WERI-Rb-1 (cell line): ENCODE measurements at regions not wholly inside any gene's neighbourhood (a gene's known extent, or its start where the extent isn't known, plus 50 kb on each side); places are given as distances from the start of the nearest gene placed in this dataset.
"Not testable (repeated sequence)": the region's sequence is repeated elsewhere in the genome, so short reads cannot be mapped to it uniquely, and the experiment has no call there.

Source experiments
- DNase-seq: peaks from one replicate; pipeline ENCODE4 v3.0.0-alpha.2; 2020
- H3K27ac ChIP-seq: fragments of 250-450 bp; sonication (Bioruptor Pico); 2 replicates; pipeline ENCODE4 v1.5.1; 2020; ENCODE audit warnings: mild to moderate bottlenecking, moderate library complexity
- H3K27me3 ChIP-seq: fragments of 250-450 bp; sonication (Bioruptor Pico); 2 replicates; pipeline ENCODE4 v1.5.1; 2021; ENCODE audit warnings: mild to moderate bottlenecking, low read depth, moderate library complexity; ENCODE audit not compliant: insufficient read depth, severe bottlenecking
- H3K36me3 ChIP-seq: fragments of 250-450 bp; sonication (Bioruptor Pico); 2 replicates; pipeline ENCODE4 v1.5.1; 2020; ENCODE audit warnings: mild to moderate bottlenecking, moderate library complexity
- H3K4me3 ChIP-seq: 2 replicates; pipeline ENCODE4 v1.5.1; 2011; ENCODE audit warnings: low read depth, mild to moderate bottlenecking, control low read depth, low read length
- H3K9me3 ChIP-seq: fragments of 250-450 bp; sonication (Bioruptor Pico); 2 replicates; pipeline ENCODE4 v1.5.1; 2021; ENCODE audit warnings: mild to moderate bottlenecking, moderate library complexity; ENCODE audit not compliant: severe bottlenecking
- TF ChIP-seq, protein P1 (sequence below): IDR thresholded peaks from 2 replicates; pipeline ENCODE4 v1.5.1; 2011; ENCODE audit warnings: low read depth, mild to moderate bottlenecking, control low read depth, inconsistent platforms, low read length

GRCh38 chr22:16090991-16091390 lies 401.2 kb downstream of the POTEH start:
- H3K4me3 ChIP-seq, DNase-seq, H3K36me3 ChIP-seq, H3K27ac ChIP-seq, H3K27me3 ChIP-seq, H3K9me3 ChIP-seq: not testable (repeated sequence)

DNA sequence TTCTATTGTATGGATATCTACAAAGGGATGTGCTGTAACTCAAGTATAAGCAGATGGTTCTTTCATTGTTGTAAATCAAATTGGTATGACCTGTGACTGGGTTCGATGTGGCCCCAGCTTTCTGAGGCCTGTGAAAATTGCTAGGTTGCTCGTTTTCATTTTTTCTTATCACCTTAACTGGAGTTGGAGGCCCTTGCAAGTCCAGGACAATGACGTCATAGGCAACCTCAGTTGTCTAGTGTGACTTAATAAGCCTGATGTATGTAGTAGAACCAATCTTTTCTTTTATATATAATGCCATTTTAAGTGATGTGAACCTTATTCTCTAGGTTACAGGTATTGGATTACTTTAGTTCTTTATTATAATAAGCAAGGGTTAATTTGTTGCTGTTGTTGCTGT lies 415.3 kb downstream of the POTEH start:
- not testable (repeated sequence) for H3K36me3 ChIP-seq, H3K9me3 ChIP-seq, DNase-seq, H3K27ac ChIP-seq, H3K4me3 ChIP-seq, H3K27me3 ChIP-seq

- H3K36me3 ChIP-seq, H3K4me3 ChIP-seq, H3K27me3 ChIP-seq, DNase-seq, H3K27ac ChIP-seq, H3K9me3 ChIP-seq: not testable (repeated sequence)
Observed at GRCh38 chr22:16131456-16131855, 441.6 kb downstream of the POTEH start.

DNA sequence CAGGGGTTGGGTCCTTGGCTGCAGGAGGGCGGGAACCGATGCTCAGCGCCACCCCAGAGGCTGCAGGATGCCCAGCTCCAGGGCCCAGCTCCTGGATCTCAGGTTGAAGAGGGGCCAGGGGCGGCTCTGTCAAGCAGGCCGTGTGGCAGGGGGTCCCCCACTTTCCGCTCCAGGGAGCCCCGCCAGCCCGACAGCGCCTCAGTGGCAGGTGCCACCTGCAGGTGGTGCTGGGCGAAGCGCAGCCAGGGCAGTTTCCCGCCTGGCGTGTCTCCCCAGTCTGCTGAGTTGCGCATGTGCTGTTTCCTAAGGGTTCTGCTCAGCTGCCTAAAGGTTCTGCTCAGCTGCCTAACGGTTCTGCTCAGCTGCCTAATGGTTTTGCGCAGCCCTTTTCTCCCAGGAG lies 442.1 kb downstream of the POTEH start:
- DNase-seq = no peak
- no peaks in the 10 kb centered on the region for H3K9me3 ChIP-seq
- H3K27me3 ChIP-seq = no peaks in the 10 kb centered on the region
- no peak overlapping the region for H3K27ac ChIP-seq
- H3K4me3 ChIP-seq = no peak overlapping the region
- H3K36me3 ChIP-seq = no peaks in the 10 kb centered on the region
- TF ChIP-seq, protein P1, sequence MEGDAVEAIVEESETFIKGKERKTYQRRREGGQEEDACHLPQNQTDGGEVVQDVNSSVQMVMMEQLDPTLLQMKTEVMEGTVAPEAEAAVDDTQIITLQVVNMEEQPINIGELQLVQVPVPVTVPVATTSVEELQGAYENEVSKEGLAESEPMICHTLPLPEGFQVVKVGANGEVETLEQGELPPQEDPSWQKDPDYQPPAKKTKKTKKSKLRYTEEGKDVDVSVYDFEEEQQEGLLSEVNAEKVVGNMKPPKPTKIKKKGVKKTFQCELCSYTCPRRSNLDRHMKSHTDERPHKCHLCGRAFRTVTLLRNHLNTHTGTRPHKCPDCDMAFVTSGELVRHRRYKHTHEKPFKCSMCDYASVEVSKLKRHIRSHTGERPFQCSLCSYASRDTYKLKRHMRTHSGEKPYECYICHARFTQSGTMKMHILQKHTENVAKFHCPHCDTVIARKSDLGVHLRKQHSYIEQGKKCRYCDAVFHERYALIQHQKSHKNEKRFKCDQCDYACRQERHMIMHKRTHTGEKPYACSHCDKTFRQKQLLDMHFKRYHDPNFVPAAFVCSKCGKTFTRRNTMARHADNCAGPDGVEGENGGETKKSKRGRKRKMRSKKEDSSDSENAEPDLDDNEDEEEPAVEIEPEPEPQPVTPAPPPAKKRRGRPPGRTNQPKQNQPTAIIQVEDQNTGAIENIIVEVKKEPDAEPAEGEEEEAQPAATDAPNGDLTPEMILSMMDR = no peak

- not testable (repeated sequence) for H3K36me3 ChIP-seq, H3K9me3 ChIP-seq, DNase-seq, H3K4me3 ChIP-seq, H3K27me3 ChIP-seq, H3K27ac ChIP-seq
Observed at GRCh38 chr22:16132598-16132997, 442.8 kb downstream of the POTEH start.

DNA sequence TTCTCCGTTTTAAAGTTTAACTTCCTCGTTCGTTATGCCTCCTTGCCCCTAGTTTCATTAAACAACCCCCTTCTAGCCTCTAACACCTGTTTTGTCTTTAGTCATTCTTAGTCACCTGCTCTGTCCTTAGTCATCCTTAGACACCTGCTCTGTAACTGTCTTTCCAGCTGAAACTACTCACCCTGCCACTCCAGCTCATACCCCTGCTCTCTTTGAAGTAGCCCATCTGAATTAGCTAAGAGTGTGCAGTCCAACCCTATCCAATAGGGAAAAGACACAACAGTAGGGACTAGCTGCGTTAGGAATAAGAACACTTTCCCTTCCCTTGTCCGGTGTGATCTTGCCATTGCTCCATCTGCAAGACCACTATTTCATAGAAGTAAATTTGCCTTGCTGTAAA lies 446.5 kb downstream of the CCT8L2 start:
- not testable (repeated sequence) for H3K9me3 ChIP-seq, H3K27me3 ChIP-seq, DNase-seq, H3K4me3 ChIP-seq, H3K36me3 ChIP-seq, H3K27ac ChIP-seq

- H3K27ac ChIP-seq, H3K9me3 ChIP-seq, H3K4me3 ChIP-seq, H3K27me3 ChIP-seq, H3K36me3 ChIP-seq: not testable (repeated sequence)
- TF ChIP-seq, protein P1 = peak; percentile 27; the same call in 1 of the 2 replicates
- peak; percentile 18 for DNase-seq
Observed at GRCh38 chr22:16146916-16147315, 445.7 kb downstream of the CCT8L2 start.

DNA sequence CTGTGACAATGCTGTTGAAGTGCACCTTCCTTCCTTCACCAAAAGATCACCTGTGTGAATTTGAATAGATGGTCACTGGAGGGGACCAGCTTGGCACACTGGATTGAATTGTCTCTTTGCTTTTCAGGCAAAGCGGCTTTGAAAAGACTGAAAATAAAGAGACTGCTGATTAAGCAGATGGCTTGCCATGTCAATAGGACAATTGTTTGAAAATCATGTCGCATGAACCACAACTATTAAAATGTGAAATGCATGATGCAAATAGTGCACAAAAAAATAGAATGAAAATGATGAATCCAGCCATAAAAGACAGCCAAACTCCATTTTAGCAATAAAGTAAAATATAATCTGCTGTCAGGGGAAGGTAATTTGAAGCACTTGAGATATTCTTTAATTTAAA lies 415.3 kb downstream of the CCT8L2 start:
- H3K27ac ChIP-seq, H3K27me3 ChIP-seq, H3K36me3 ChIP-seq, DNase-seq, H3K4me3 ChIP-seq, H3K9me3 ChIP-seq: not testable (repeated sequence)

DNA sequence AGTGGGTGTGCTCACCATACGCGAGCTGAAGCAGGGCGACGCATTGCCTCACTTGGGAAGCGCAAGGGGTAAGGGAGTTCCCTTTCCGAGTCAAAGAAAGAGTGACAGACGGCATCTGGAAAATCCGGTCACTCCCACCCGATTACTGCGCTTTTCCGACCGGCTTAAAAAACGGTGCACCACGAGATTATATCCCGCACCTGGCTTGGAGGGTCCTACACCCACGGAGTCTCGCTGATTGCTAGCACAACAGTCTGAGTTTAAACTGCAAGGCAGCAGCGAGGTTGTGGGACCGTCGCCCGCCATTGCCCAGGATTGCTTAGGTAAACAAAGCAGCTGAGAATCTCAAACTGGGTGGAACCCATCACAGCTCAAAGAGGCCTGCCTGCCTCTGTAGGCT lies 408.7 kb downstream of the CCT8L2 start:
- not testable (repeated sequence) for DNase-seq, H3K36me3 ChIP-seq, H3K9me3 ChIP-seq, H3K27ac ChIP-seq, H3K27me3 ChIP-seq, H3K4me3 ChIP-seq
